ENCODE measurements at regions not wholly inside any gene's neighbourhood (a gene's known extent, or its start where the extent isn't known, plus 50 kb on each side); places are given as distances from the start of the nearest gene placed in this dataset.

DNA sequence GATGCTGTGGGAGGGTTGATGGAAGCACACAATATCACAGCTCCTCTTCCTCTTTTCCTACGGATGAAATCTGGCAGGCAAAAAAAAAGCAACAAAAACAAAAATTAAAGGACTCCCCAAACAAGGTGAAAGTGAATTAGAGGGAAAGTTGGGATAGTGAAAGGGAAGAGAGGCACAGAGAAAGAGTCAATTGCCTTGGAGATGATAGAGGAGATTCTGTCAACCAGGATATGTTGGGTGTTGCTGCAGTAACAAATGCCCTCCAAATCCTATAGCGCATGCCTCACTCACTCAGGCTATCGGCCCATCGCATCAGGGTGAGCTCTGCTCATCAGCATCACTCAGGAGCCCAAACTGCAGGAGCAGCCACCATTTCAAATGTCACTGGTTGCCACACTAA is 119.1 kb downstream of the DLEU7 start:
- TF ChIP-seq CTCF (IDR thresholded peaks at IDR 0.05; ENCODE audit: insufficient read depth, low read depth, low read length), result no peak
- no peaks in the 10 kb centered on the region for H3K27me3 ChIP-seq (ENCODE audit: control insufficient read depth, insufficient read depth, low read length)
- H3K36me3 ChIP-seq (ENCODE audit: control insufficient read depth, insufficient read depth, low read length), result no peaks in the 10 kb centered on the region
- DNase-seq (ENCODE audit: low read depth), result no peak
- POLR2A ChIA-PET, result no interaction called here
- H3K4me3 ChIP-seq (ENCODE audit: low read depth, low read length), result no peak overlapping the region
- CTCF ChIA-PET, result no interaction called here

GRCh38 chr13:50724913-50725312 is 118.6 kb downstream of the DLEU7 start:
- Histone ChIP-seq H3K36me3 (ENCODE audit: control insufficient read depth, insufficient read depth, low read length) (no peaks in the 10 kb centered on the region), H3K27me3 (ENCODE audit: control insufficient read depth, insufficient read depth, low read length) (no peaks in the 10 kb centered on the region), H3K4me3 (ENCODE audit: low read depth, low read length) (no peak overlapping the region)
- TF ChIP-seq CTCF (IDR thresholded peaks at IDR 0.05; ENCODE audit: insufficient read depth, low read depth, low read length), result no peak
- ChIA-PET POLR2A (no interaction called here), CTCF (no interaction called here)
- DNase-seq (ENCODE audit: low read depth), result no peak

DNA sequence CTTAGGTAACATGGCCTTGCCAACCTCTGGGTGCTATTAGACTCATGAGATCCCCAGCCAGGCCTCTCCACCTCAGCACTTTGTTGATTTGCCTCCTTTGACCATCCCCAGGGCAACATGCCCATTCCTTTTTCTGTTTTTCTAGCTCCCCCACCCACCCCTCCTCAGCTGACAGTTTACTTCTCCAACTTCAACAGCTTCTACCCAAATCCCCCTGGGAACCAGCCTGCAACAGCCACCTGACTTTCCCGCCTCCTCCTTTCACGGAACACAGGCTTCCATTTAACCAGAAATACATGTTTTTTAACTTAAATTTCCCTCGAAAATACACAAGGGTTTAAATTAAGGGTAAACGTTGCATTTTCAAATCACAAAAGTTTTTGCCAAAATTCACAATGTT is 117.3 kb downstream of the DLEU7 start:
- Histone ChIP-seq H3K4me3 (ENCODE audit: low read depth, low read length) (no peak overlapping the region), H3K27me3 (ENCODE audit: control insufficient read depth, insufficient read depth, low read length) (no peaks in the 10 kb centered on the region), H3K36me3 (ENCODE audit: control insufficient read depth, insufficient read depth, low read length) (no peaks in the 10 kb centered on the region)
- CTCF ChIA-PET, result no interaction called here
- DNase-seq (ENCODE audit: low read depth), result no peak
- no peak for TF ChIP-seq CTCF (IDR thresholded peaks at IDR 0.05; ENCODE audit: insufficient read depth, low read depth, low read length)
- POLR2A ChIA-PET, result no interaction called here

- no peak for DNase-seq (ENCODE audit: low read depth)
- no peaks in the 10 kb centered on the region for H3K36me3 ChIP-seq (ENCODE audit: control insufficient read depth, insufficient read depth, low read length)
- ChIA-PET POLR2A (no interaction called here), CTCF (no interaction called here)
- H3K27me3 ChIP-seq (ENCODE audit: control insufficient read depth, insufficient read depth, low read length), result no peaks in the 10 kb centered on the region; the same call in 1 of the 2 replicates
- no peak overlapping the region for H3K4me3 ChIP-seq (ENCODE audit: low read depth, low read length)
- TF ChIP-seq CTCF (IDR thresholded peaks at IDR 0.05; ENCODE audit: insufficient read depth, low read depth, low read length), result no peak
Measured at GRCh38 chr13:50729177-50729576, 114.3 kb downstream of the DLEU7 start.

DNA sequence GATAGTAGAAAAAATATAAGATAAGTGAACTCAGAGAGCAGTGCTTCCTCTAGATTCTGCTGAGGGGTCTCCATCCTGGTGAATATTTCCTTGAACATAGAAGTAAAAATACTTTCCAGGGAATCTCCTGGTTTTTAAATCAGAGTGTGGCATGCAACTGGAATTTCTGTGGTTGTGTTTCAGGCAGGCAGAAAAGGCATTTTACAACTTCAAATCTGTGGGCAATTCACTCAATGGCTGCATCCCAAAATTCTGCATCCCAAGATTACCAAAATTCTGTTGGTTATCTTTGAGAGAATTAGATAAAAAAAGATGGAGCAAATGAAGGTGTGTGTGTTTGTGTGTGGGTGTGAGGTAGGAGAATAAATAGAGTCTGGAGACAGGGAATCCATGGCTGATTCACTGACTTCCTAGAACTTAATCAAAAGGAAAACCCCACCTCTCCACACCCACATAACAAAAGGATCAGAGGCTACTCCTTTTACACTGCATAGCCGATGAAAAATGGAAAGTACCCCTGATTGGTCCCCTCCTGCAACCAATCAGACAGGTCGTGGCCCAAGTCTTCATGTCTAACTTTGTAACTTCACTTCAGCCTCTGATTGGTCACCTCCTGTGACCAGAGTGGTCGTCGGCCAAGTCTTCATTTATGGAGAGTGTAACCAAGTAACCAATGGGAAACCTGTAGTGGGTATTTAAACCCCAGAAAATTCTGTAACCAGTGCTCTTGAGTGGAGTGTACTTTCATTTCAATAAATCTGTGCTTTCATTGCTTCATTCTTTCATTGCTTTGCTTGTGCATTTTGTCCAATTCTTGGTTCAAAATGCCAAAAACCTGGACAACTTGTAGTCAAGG is 112.8 kb downstream of the DLEU7 start:
- H3K36me3 ChIP-seq (ENCODE audit: control insufficient read depth, insufficient read depth, low read length), result no peaks in the 10 kb centered on the region
- ChIA-PET POLR2A (no interaction called here), CTCF (interaction anchor here (0.7 kb wide), 1 partner anchor 122 kb away, joined by 3 read pairs; no protein-coding TSS in a partner anchor)
- H3K27me3 ChIP-seq (ENCODE audit: control insufficient read depth, insufficient read depth, low read length), result no peaks in the 10 kb centered on the region; the same call in 1 of the 2 replicates
- no peak for DNase-seq (ENCODE audit: low read depth)
- H3K4me3 ChIP-seq (ENCODE audit: low read depth, low read length), result no peak overlapping the region
- no peak for TF ChIP-seq CTCF (IDR thresholded peaks at IDR 0.05; ENCODE audit: insufficient read depth, low read depth, low read length)

Measured in BJ (cell line).